ENCODE measurements at regions not wholly inside any gene's neighbourhood (a gene's known extent, or its start where the extent isn't known, plus 50 kb on each side); places are given as distances from the start of the nearest gene placed in this dataset.

- TF ChIP-seq CTCF (IDR thresholded peaks at IDR 0.05): no peak
- TF ChIP-seq POLR2A (IDR thresholded peaks at IDR 0.05): no peak
Observed at GRCh38 chr5:23352446-23352845, 155.0 kb upstream of the PRDM9 start.
